ENCODE measurements at regions not wholly inside any gene's neighbourhood (a gene's known extent, or its start where the extent isn't known, plus 50 kb on each side); places are given as distances from the start of the nearest gene placed in this dataset.

DNA sequence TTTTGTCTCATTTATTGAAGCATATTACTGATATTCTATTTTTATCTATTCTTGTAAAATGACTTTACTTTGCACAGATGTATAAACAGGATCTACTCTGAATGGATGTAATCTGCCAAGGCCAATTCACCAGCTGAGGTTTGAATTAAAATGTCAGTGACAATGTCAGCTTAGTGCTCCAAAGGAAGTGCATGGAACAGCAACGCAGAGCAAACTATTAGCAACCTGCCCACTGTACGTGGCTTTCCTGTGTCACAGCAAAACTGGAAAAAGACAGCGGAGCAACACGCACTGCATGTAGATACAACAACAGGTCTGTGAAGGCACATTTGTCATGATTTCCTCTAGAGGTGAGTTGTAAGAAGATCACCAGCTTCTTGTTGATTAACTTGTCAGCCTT is 409.4 kb downstream of the MED10 start:
- TF ChIP-seq EZH2 (IDR thresholded peaks at IDR 0.05; ENCODE audit: low read length, missing control alignments) = no peak
- TF ChIP-seq, protein P1, sequence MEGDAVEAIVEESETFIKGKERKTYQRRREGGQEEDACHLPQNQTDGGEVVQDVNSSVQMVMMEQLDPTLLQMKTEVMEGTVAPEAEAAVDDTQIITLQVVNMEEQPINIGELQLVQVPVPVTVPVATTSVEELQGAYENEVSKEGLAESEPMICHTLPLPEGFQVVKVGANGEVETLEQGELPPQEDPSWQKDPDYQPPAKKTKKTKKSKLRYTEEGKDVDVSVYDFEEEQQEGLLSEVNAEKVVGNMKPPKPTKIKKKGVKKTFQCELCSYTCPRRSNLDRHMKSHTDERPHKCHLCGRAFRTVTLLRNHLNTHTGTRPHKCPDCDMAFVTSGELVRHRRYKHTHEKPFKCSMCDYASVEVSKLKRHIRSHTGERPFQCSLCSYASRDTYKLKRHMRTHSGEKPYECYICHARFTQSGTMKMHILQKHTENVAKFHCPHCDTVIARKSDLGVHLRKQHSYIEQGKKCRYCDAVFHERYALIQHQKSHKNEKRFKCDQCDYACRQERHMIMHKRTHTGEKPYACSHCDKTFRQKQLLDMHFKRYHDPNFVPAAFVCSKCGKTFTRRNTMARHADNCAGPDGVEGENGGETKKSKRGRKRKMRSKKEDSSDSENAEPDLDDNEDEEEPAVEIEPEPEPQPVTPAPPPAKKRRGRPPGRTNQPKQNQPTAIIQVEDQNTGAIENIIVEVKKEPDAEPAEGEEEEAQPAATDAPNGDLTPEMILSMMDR (conservative IDR thresholded peaks at IDR 0.05 in 1 of 2, IDR thresholded peaks at IDR 0.05 in 1 of 2; ENCODE audit: low read depth in 1 of 2, low read length in 2 of 2) = no peak

Measured in fibroblast of lung (primary cell).